Tibial artery (tissue), 4 donors: ENCODE measurements at regions not wholly inside any gene's neighbourhood (a gene's known extent, or its start where the extent isn't known, plus 50 kb on each side); places are given as distances from the start of the nearest gene placed in this dataset.
A peak's percentile ranks its signal among the peaks of the same experiment; 100 is the strongest.

Source experiments
- DNase-seq, 2 donors: peaks; one replicate each; pipeline ENCODE4 v3.0.0-alpha.2; 2019
- H3K27ac ChIP-seq, 2 donors: fragments of 200-600 bp; sonication (generic) in 1 of 2; 1 replicate in 1 of 2; 2 replicates in 1 of 2; pipeline ENCODE4 v1.5.1; 2018 to 2019; ENCODE audit warnings: mild to moderate bottlenecking in 1 of 2
- H3K27me3 ChIP-seq, 2 donors: fragments of 200-600 bp; sonication (generic) in 1 of 2; one replicate each; pipeline versions ENCODE4 v1.5.1 to v1.6.0; 2016 to 2019
- H3K36me3 ChIP-seq, 3 donors: fragments of 200-600 bp; sonication (generic) in 2 of 3; one replicate each; pipeline ENCODE4 v1.5.1; 2016 to 2019; ENCODE audit warnings: mild to moderate bottlenecking in 2 of 3
- H3K4me1 ChIP-seq, 4 donors: fragments of 200-600 bp; sonication (generic) in 2 of 4; 1 replicate in 3 of 4; 2 replicates in 1 of 4; pipeline ENCODE4 v1.5.1; 2016 to 2019
- H3K4me3 ChIP-seq, 2 donors: fragments of 200-600 bp; sonication (generic) in 1 of 2; 1 replicate in 1 of 2; 2 replicates in 1 of 2; pipeline ENCODE4 v1.5.1; 2018 to 2019; ENCODE audit warnings: mild to moderate bottlenecking in 2 of 2
- H3K9me3 ChIP-seq, 3 donors: fragments of 200-600 bp; sonication (generic) in 1 of 3; one replicate each; pipeline ENCODE4 v1.5.1; 2016 to 2019
- CTCF ChIP-seq, 2 experiments: fragments of 200-600 bp in 1 of 2; fragments of 450-650 bp in 1 of 2; IDR thresholded peaks; one replicate each; pipeline ENCODE4 v1.5.1; 2017 to 2019; ENCODE audit warnings: antibody characterized with exemption in 2 of 2, mild to moderate bottlenecking in 1 of 2, moderate library complexity in 1 of 2
- intact Hi-C: fragments of 100-400 bp; cut with DNase I; formaldehyde crosslinking; loops from one replicate; pipeline ENCODE4 v1.15.0; 2023; ENCODE audit warnings: low total_unique reads

- Histone ChIP-seq H3K36me3 (no peaks in the 10 kb centered on the region), H3K27me3 (no peaks in the 10 kb centered on the region), H3K4me1 (peaks cover 0 to 4% (median 0%) of the 10 kb centered on the region in 4 donors), H3K4me3 (no peak overlapping the region), H3K9me3 (no peaks in the 10 kb centered on the region), H3K27ac (no peak overlapping the region)
- no peak for DNase-seq
- TF ChIP-seq CTCF (IDR thresholded peaks at IDR 0.05), result no peak
- intact Hi-C loops, result no loop called here
These were observed 120.1 kb upstream of the GPM6A start for GRCh38 chr4:175932116-175932515.

- Histone ChIP-seq H3K4me1 (peaks cover 0 to 4% (median 0%) of the 10 kb centered on the region in 4 donors), H3K36me3 (no peaks in the 10 kb centered on the region), H3K4me3 (no peak overlapping the region), H3K9me3 (no peaks in the 10 kb centered on the region), H3K27me3 (no peaks in the 10 kb centered on the region), H3K27ac (no peak overlapping the region)
- TF ChIP-seq CTCF (IDR thresholded peaks at IDR 0.05), result no peak
- intact Hi-C loops, result no loop called here
- no peak for DNase-seq
These were observed 122.4 kb upstream of the GPM6A start for GRCh38 chr4:175934506-175934905.

GRCh38 chr4:175935016-175935661, 123.1 kb upstream of the GPM6A start:
- no peak for TF ChIP-seq CTCF (IDR thresholded peaks at IDR 0.05)
- intact Hi-C loops, result no loop called here
- DNase-seq, result no peak

GRCh38 chr4:175944126-175944910, 121.3 kb upstream of the WDR17 start:
- Histone ChIP-seq H3K4me1 (no peaks in the 10 kb centered on the region), H3K36me3 (no peaks in the 10 kb centered on the region), H3K27me3 (no peaks in the 10 kb centered on the region), H3K4me3 (no peak overlapping the region), H3K27ac (no peak overlapping the region), H3K9me3 (no peaks in the 10 kb centered on the region)
- intact Hi-C loops, result no loop called here
- DNase-seq, result no peak
- no peak for TF ChIP-seq CTCF (IDR thresholded peaks at IDR 0.05)

More at GRCh38 chr4:175935016-175935661, 123.1 kb upstream of the GPM6A start:
- Histone ChIP-seq H3K36me3 (no peaks in the 10 kb centered on the region), H3K4me1 (peaks cover 0 to 4% (median 0%) of the 10 kb centered on the region in 4 donors), H3K27me3 (no peaks in the 10 kb centered on the region), H3K9me3 (no peaks in the 10 kb centered on the region), H3K27ac (no peak overlapping the region), H3K4me3 (no peak overlapping the region)

- TF ChIP-seq CTCF (IDR thresholded peaks at IDR 0.05), result no peak
- no peaks in the 10 kb centered on the region for H3K9me3 ChIP-seq
- no peak for DNase-seq
- H3K36me3 ChIP-seq, result no peaks in the 10 kb centered on the region
- intact Hi-C loops, result no loop called here
- no peaks in the 10 kb centered on the region for H3K4me1 ChIP-seq
- H3K27ac ChIP-seq, result no peak overlapping the region
- peak overlapping the region in 1 of 2 donors; percentile 3 for H3K4me3 ChIP-seq
- no peaks in the 10 kb centered on the region for H3K27me3 ChIP-seq
These were observed 119.0 kb upstream of the WDR17 start for GRCh38 chr4:175946472-175947116.
